IMR-90 (cell line): ENCODE measurements at regions not wholly inside any gene's neighbourhood (a gene's known extent, or its start where the extent isn't known, plus 50 kb on each side); places are given as distances from the start of the nearest gene placed in this dataset.

Source experiments
- ATAC-seq: fragments of 200-7000 bp; cut with Tn5 transposase; 2 replicates; pipeline ENCODE4 v1.9.1; 2020; ENCODE audit warnings: low read depth, mild to moderate bottlenecking, moderate library complexity
- BruUV-seq: library from RNA; stranded (reverse); fragments of 400-500 nt; replicated peaks from 2 replicates; lab custom pipeline; 2021; lab: Mats Ljungman, UMichigan
- CTCF ChIA-PET: fragments of 300-600 bp; formaldehyde crosslinking; extraction: SDS; loops from one replicate; lab custom pipeline; 2021; ENCODE audit warnings: antibody characterized with exemption; lab: Yijun Ruan, JAX
- POLR2A ChIA-PET: fragments of 300-600 bp; sonication (Branson Sonifier 250); formaldehyde crosslinking; loops from one replicate; lab custom pipeline; 2022; ENCODE audit warnings: antibody characterized with exemption; ENCODE audit not compliant: unreplicated experiment; lab: Charles Lee
- DNase-seq: peaks from one replicate; pipeline ENCODE4 v3.0.0; 2013
- H2AFZ ChIP-seq: replicated peaks from 2 replicates; pipeline ENCODE3; 2013; ENCODE audit warnings: low read length, mild to moderate bottlenecking; ENCODE audit not compliant: poor library complexity
- H2AK5ac ChIP-seq: 2 replicates; pipeline ENCODE4 v1.6.1; 2013; ENCODE audit warnings: low read depth, low read length, inconsistent platforms
- H2AK9ac ChIP-seq: replicated peaks from 2 replicates; pipeline ENCODE3; 2013; ENCODE audit warnings: mild to moderate bottlenecking, low read depth, low read length, moderate library complexity; ENCODE audit not compliant: poor library complexity
- H2BK120ac ChIP-seq: 2 replicates; pipeline ENCODE4 v1.6.1; 2013; ENCODE audit warnings: low read depth, low read length, inconsistent platforms
- H2BK15ac ChIP-seq: 3 replicates; pipeline ENCODE4 v1.6.1; 2013; ENCODE audit warnings: low read depth, low read length, inconsistent platforms
- H2BK20ac ChIP-seq: 2 replicates; pipeline ENCODE4 v1.6.1; 2013; ENCODE audit warnings: low read depth, mild to moderate bottlenecking, inconsistent platforms, low read length, moderate library complexity
- H2BK5ac ChIP-seq: 2 replicates; pipeline ENCODE4 v1.6.1; 2013; ENCODE audit warnings: mild to moderate bottlenecking, low read depth, low read length, inconsistent platforms; ENCODE audit not compliant: poor library complexity, severe bottlenecking
- H3K14ac ChIP-seq: replicated peaks from 2 replicates; pipeline ENCODE4 v1.6.1; 2013; ENCODE audit warnings: low read depth, low read length, inconsistent platforms
- H3K18ac ChIP-seq: 2 replicates; pipeline ENCODE4 v1.6.1; 2013; ENCODE audit warnings: low read depth, low read length, control low read depth
- H3K23ac ChIP-seq: 2 replicates; pipeline ENCODE4 v1.6.1; 2013; ENCODE audit warnings: low read depth, low read length, inconsistent platforms
- H3K27ac ChIP-seq: 2 replicates; pipeline ENCODE4 v1.5.1; 2013; ENCODE audit warnings: mild to moderate bottlenecking, control low read depth, low read length; ENCODE audit not compliant: insufficient read depth
- H3K27me3 ChIP-seq: 2 replicates; pipeline ENCODE4 v1.6.1; 2013; ENCODE audit warnings: low read length; ENCODE audit not compliant: control insufficient read depth, insufficient read depth
- H3K36me3 ChIP-seq: 2 replicates; pipeline ENCODE4 v1.6.1; 2013; ENCODE audit warnings: low read length, mixed read lengths; ENCODE audit not compliant: control insufficient read depth, insufficient read depth
- H3K4ac ChIP-seq: 2 replicates; pipeline ENCODE4 v1.6.1; 2013; ENCODE audit warnings: low read depth, low read length, inconsistent platforms
- H3K4me1 ChIP-seq: 2 replicates; pipeline ENCODE4 v1.6.1; 2013; ENCODE audit warnings: low read length, mixed read lengths; ENCODE audit not compliant: control insufficient read depth, insufficient read depth
- H3K4me2 ChIP-seq: 2 replicates; pipeline ENCODE4 v1.6.1; 2013; ENCODE audit warnings: low read depth, mild to moderate bottlenecking, control low read depth, low read length, moderate library complexity
- H3K4me3 ChIP-seq: 2 replicates; pipeline ENCODE4 v1.5.1; 2013; ENCODE audit warnings: low read depth, mild to moderate bottlenecking, control low read depth, low read length, moderate library complexity; ENCODE audit not compliant: insufficient read depth
- H3K56ac ChIP-seq: 2 replicates; pipeline ENCODE4 v1.6.1; 2013; ENCODE audit warnings: low read length, inconsistent platforms; ENCODE audit not compliant: insufficient read depth; ENCODE audit errors: extremely low read depth
- H3K79me1 ChIP-seq, 2 experiments: 2 replicates each; pipeline ENCODE4 v1.6.1; 2013; ENCODE audit warnings: low read length in 2 of 2, inconsistent platforms in 1 of 2, low read depth in 1 of 2
- H3K9ac ChIP-seq: 2 replicates; pipeline ENCODE4 v1.6.1; 2013; ENCODE audit warnings: low read depth, low read length, control low read depth
- H3K9me1 ChIP-seq: 2 replicates; pipeline ENCODE4 v1.6.1; 2013; ENCODE audit warnings: low read length, inconsistent platforms; ENCODE audit not compliant: insufficient read depth
- H3K9me3 ChIP-seq: 2 replicates; pipeline ENCODE4 v1.6.1; 2013; ENCODE audit warnings: low read length; ENCODE audit not compliant: control insufficient read depth, insufficient read depth
- H4K20me1 ChIP-seq: 2 replicates; pipeline ENCODE4 v1.6.1; 2013; ENCODE audit warnings: low read length, inconsistent platforms; ENCODE audit not compliant: insufficient read depth
- H4K5ac ChIP-seq: 2 replicates; pipeline ENCODE4 v1.6.1; 2013; ENCODE audit warnings: mild to moderate bottlenecking, low read depth, low read length, control low read depth
- H4K8ac ChIP-seq, 2 experiments: 2 replicates each; pipeline ENCODE4 v1.6.1; 2013; ENCODE audit warnings: low read depth in 2 of 2, low read length in 2 of 2, control low read depth in 1 of 2, inconsistent platforms in 1 of 2
- H4K91ac ChIP-seq: 2 replicates; pipeline ENCODE4 v1.6.1; 2013; ENCODE audit warnings: low read depth, low read length, inconsistent platforms; ENCODE audit not compliant: insufficient read depth
- BHLHE40 ChIP-seq: fragments of 150-350 bp; IDR thresholded peaks from 2 replicates; pipeline ENCODE4 v1.6.1; 2016; ENCODE audit warnings: mild to moderate bottlenecking, low read depth, low read length
- CEBPB ChIP-seq: IDR thresholded peaks from 2 replicates; pipeline ENCODE4 v1.6.1; 2012; ENCODE audit warnings: low read depth, low read length, improper control_type of control experiment
- CHD1 ChIP-seq: IDR thresholded peaks from 2 replicates; pipeline ENCODE4 v1.6.1; 2012; ENCODE audit warnings: low read depth, low read length, improper control_type of control experiment
- CTCF ChIP-seq: conservative IDR thresholded peaks from 2 replicates; pipeline ENCODE4 v1.5.1; 2012; ENCODE audit warnings: mild to moderate bottlenecking, low read depth, low read length, improper control_type of control experiment
- FOS ChIP-seq: fragments of 150-350 bp; IDR thresholded peaks from 2 replicates; pipeline ENCODE4 v1.6.1; 2016; ENCODE audit warnings: low read depth, low read length
- MAFK ChIP-seq: IDR thresholded peaks from 2 replicates; pipeline ENCODE4 v1.6.1; 2012; ENCODE audit warnings: low read depth, low read length, improper control_type of control experiment
- MAZ ChIP-seq: IDR thresholded peaks from 2 replicates; pipeline ENCODE4 v1.6.1; 2012; ENCODE audit warnings: low read depth, mild to moderate bottlenecking, low read length, improper control_type of control experiment, moderate library complexity, borderline replicate concordance
- MXI1 ChIP-seq: IDR thresholded peaks from 2 replicates; pipeline ENCODE4 v1.6.1; 2012; ENCODE audit warnings: low read depth, mild to moderate bottlenecking, low read length, moderate library complexity, borderline replicate concordance
- NFE2L2 ChIP-seq: fragments of 150-350 bp; IDR thresholded peaks from 2 replicates; pipeline ENCODE4 v1.6.1; 2016; ENCODE audit warnings: low read depth, mild to moderate bottlenecking, low read length
- POLR2A ChIP-seq: IDR thresholded peaks from 2 replicates; pipeline ENCODE4 v1.6.1; 2012; ENCODE audit warnings: mild to moderate bottlenecking, low read depth, low read length
- RAD21 ChIP-seq: IDR thresholded peaks from 2 replicates; pipeline ENCODE4 v1.6.1; 2012; ENCODE audit warnings: low read length, improper control_type of control experiment
- RCOR1 ChIP-seq: IDR thresholded peaks from 2 replicates; pipeline ENCODE4 v1.6.1; 2012; ENCODE audit warnings: mild to moderate bottlenecking, low read length, improper control_type of control experiment; ENCODE audit not compliant: insufficient replicate concordance
- RFX5 ChIP-seq: IDR thresholded peaks from 2 replicates; pipeline ENCODE4 v1.8.0; 2012; ENCODE audit warnings: low read depth, mild to moderate bottlenecking, low read length, moderate library complexity
- SMC3 ChIP-seq: fragments of 150-350 bp; IDR thresholded peaks from 2 replicates; pipeline ENCODE4 v1.6.1; 2016; ENCODE audit warnings: low read depth, mild to moderate bottlenecking, antibody characterized with exemption, low read length, moderate library complexity
- WGBS, 2 experiments: methylation state at CpG; one replicate each; pipeline versions ENCODE4 v1.1.5 to v1.1.7; 2013; ENCODE audit warnings: missing lambda C conversion rate in 2 of 2; ENCODE audit not compliant: insufficient read length in 1 of 2; ENCODE audit errors: extremely low coverage in 2 of 2; 5-methylcytosine and 5-hydroxymethylcytosine counted together
- dilution Hi-C: fragments of 300-500 bp; cut with HindIII; formaldehyde crosslinking; loops from one replicate; pipeline ENCODE4 v1.14.3; 2018; ENCODE audit warnings: low sequenced_read_pairs; ENCODE audit not compliant: unreplicated experiment
- in situ Hi-C: fragments of 300-500 bp; cut with MboI; formaldehyde crosslinking; loops from 3 replicates; pipeline ENCODE4 v1.14.3; 2019; ENCODE audit warnings: low sequenced_read_pairs, inconsistent platforms, mixed read lengths
- intact Hi-C: fragments of 100-400 bp; cut with micrococcal nuclease; formaldehyde crosslinking; loops from 2 replicates; pipeline ENCODE4 v1.10.0; 2022
- TF ChIP-seq, protein P1 (sequence below): fragments of 150-350 bp; IDR thresholded peaks from 2 replicates; pipeline ENCODE4 v1.6.1; 2017; ENCODE audit warnings: mild to moderate bottlenecking, antibody characterized with exemption, low read length, low read depth
- TF ChIP-seq, protein P2 (sequence below): fragments of 150-350 bp; IDR thresholded peaks from 2 replicates; pipeline ENCODE4 v1.6.1; 2016; ENCODE audit warnings: low read depth, mild to moderate bottlenecking, low read length, moderate library complexity, borderline replicate concordance

GRCh38 chr5:34486849-34487158 lies 169.3 kb upstream of the RAI14 start:
- Histone ChIP-seq H2BK15ac (peak overlapping the region; percentile 64; the same call in 2 of the 3 replicates), H3K27ac (peak overlapping the region; percentile 70), H3K79me1 (peaks cover 3 to 37% of the 10 kb centered on the region in 2 experiments; a peak in 2 of 4 replicates), H2BK5ac (peak overlapping the region; percentile 87), H3K56ac (peak overlapping the region; percentile 2; the same call in 1 of the 2 replicates), H3K9ac (peak overlapping the region; percentile 10; the same call in 1 of the 2 replicates), H3K9me3 (peaks cover 7% of the 10 kb centered on the region; the same call in 1 of the 2 replicates), H3K4me1 (peaks cover 34% of the 10 kb centered on the region), H4K91ac (peak overlapping the region; percentile 5), H4K8ac (peak overlapping the region; percentile 9 to 63; a peak in 3 of 4 replicates), H4K20me1 (no peaks in the 10 kb centered on the region), H3K4ac (peak overlapping the region; percentile 83), H2BK20ac (peak overlapping the region; percentile 92), H3K27me3 (no peaks in the 10 kb centered on the region), H4K5ac (peak overlapping the region; percentile 27), H3K4me3 (no peak overlapping the region), H3K36me3 (no peaks in the 10 kb centered on the region), H2AK9ac (no peak overlapping the region), H2BK120ac (peak overlapping the region; percentile 95), H3K4me2 (peak overlapping the region; percentile 38; the same call in 1 of the 2 replicates), H3K18ac (peak overlapping the region; percentile 87), H3K9me1 (peaks cover 20% of the 10 kb centered on the region), H2AFZ (no peak overlapping the region), H2AK5ac (peak overlapping the region; percentile 68), H3K23ac (peak overlapping the region; percentile 75), H3K14ac (peak overlapping the region; percentile 81)
- POLR2A ChIA-PET = interaction anchor here (1.1 kb wide), 1 partner anchor 428 kb away, joined by 5 read pairs; the partner anchor contains the start of genes BRIX1 and RAD1
- in situ Hi-C loops (no loop called here), dilution Hi-C loops (no loop called here), intact Hi-C loops (loop anchor here (1.0 to 10.0 kb wide), 6 partner anchors 36 to 430 kb away; partner anchors contain the start of genes BRIX1 and RAD1)
- no peak for ATAC-seq
- 0% methylated on average over 1 of the region's 2 CpGs; no CpG with 5 or more reads in 1 of the 2 experiments for WGBS, 2 experiments
- DNase-seq = no peak
- BruUV-seq = no TSS peak
- CTCF ChIA-PET = interaction anchor here (0.7 to 2.7 kb wide), 10 partner anchors 24 to 419 kb away, joined by 3 to 13 read pairs (median 3); no protein-coding TSS in a partner anchor
- TF ChIP-seq MAZ = no peak
- TF ChIP-seq BHLHE40 = no peak
- no peak for TF ChIP-seq MXI1
- no peak for TF ChIP-seq RAD21
- TF ChIP-seq, protein P1, sequence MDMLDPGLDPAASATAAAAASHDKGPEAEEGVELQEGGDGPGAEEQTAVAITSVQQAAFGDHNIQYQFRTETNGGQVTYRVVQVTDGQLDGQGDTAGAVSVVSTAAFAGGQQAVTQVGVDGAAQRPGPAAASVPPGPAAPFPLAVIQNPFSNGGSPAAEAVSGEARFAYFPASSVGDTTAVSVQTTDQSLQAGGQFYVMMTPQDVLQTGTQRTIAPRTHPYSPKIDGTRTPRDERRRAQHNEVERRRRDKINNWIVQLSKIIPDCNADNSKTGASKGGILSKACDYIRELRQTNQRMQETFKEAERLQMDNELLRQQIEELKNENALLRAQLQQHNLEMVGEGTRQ = no peak
- no peak for TF ChIP-seq FOS
- no peak for TF ChIP-seq POLR2A
- no peak for TF ChIP-seq RFX5
- no peak for TF ChIP-seq NFE2L2
- no peak for TF ChIP-seq CTCF
- TF ChIP-seq CEBPB = no peak
- no peak for TF ChIP-seq MAFK
- no peak for TF ChIP-seq RCOR1
- no peak for TF ChIP-seq CHD1
- TF ChIP-seq, protein P2, sequence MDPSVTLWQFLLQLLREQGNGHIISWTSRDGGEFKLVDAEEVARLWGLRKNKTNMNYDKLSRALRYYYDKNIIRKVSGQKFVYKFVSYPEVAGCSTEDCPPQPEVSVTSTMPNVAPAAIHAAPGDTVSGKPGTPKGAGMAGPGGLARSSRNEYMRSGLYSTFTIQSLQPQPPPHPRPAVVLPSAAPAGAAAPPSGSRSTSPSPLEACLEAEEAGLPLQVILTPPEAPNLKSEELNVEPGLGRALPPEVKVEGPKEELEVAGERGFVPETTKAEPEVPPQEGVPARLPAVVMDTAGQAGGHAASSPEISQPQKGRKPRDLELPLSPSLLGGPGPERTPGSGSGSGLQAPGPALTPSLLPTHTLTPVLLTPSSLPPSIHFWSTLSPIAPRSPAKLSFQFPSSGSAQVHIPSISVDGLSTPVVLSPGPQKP = no peak
- no peak for TF ChIP-seq SMC3
